ENCODE measurements at regions not wholly inside any gene's neighbourhood (a gene's known extent, or its start where the extent isn't known, plus 50 kb on each side); places are given as distances from the start of the nearest gene placed in this dataset.

DNA sequence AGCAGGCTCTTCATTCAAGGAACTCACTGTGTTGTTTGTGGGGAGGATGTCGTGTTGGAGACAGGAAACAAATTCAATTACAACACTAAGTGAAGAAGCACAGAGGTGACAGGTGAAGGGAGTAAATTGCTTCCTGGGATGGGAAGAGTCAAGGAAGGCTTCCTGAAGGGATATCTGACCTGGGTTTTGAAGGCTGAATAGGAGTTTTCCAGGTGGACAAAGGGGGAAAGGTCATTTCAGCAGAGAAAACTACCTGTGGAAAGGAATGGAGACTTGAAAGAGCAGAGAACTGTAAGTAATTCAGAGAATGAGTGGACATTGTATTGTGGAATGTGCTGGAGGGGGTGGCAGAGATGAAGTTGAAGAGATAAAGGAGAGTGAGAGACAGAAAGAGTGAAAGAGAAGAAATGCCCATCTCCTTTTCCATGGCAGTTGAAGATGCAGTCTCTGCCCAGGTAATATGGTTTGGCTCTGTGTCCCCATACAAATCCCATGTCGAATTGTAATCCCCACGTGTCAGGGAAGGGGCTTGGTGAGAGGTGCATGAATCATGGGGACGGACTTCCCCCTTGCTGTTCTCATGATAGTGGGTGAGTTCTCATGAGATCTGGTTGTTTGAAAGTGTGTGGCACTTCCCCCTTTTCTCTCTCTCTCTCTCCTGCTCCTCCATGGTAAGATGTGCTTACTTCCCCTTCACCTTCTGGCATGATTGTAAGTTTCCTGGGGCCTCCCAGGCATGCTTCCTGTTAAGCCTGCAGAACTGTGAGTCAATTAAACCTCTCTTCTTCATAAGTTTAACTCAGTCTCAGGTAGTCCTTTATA lies 205.7 kb upstream of the BCOR start:
- no peak for DNase-seq

DNA sequence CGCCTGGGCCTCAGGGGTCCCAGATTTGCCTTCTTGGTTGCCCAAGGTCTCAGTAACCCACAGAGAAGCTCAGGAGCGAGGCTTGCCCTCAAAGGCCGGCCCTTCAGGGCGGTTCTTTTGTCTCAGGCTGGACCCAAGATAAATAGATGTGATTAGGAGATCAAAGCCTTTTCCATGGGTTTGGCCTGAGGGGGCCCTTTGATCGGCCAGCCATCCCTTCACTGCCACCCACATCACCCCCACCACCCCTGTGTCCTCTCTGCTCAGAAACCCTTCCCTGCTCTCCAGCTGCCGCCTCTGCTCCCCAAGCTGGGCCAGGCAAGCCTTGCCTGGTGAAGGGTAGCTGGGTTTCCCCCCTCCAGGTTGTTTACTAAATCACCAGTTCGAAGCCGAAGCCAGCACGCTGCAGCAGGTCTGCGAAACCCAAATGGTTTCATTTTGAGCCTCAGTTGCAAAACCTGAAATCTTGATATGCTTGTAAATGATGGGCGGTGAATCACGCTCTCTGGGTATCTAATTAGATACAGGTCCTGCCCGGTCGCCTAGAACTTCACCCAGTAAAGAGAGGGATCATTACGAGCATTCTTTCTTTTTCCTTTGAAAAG lies 202.6 kb upstream of the BCOR start:
- no peak for DNase-seq

DNA sequence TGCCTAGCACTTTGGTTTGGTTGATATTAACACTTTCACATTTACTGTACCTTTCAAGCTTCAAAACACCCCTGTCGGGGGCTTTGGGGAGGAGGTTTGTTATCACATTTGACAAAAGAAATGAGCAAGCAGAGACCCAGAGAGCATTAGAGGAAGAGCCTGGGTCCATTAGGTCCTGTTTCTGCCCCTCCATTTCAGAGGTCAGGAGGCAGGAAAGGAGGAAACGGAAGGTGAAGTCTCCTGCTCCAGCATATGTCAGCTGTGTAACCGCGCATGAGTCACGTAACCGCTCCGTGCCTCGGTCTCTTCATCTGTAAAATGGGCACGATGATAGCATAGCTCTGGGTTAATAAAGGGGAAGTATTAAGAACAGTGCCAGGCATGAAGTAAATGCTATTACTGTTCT lies 201.9 kb upstream of the BCOR start:
- no peak for DNase-seq

DNA sequence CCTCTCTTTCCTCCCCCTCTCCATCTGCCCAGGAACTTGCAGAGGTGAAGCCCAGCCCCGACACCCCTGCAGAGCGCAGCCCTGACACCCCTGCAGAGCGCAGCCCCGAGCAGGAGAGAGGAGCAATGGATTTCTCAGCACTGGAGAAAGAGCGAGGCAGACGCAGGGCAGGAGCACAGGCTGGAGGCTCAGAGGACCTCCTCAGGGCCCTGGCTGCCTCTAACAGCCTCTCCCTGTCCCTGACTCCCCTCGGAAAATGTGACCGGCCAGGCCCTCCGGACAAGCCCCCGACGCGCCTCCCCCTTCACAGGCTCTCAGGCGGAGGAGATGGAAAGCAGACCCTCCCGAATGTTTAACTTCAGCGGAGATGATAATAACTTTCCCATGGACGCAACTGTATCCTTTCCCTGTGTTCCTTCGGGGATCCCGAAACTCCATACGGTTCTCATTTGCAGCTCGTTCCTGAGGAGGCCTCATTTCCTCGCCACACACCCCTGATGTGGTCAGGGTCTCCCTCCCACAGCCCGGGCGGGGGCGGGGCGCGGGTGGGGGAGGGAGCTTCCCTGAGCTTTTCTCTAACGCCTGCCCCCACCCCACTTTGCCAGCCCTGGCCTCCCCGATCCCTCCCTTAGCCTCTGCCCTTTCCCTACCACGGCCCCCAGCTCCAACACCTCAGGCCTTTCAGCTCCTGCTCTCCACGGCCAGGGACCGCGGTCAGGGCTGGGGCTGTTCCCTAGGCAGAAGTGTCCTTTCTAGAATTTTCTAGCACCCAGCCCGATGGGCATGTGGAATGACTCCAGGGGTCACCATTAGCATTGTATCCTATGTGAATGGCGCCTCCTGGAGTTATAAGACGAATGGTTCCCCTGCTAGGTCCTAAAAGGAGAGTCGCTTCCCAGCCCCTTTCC lies 201.1 kb upstream of the BCOR start:
- DNase-seq: no peak

DNA sequence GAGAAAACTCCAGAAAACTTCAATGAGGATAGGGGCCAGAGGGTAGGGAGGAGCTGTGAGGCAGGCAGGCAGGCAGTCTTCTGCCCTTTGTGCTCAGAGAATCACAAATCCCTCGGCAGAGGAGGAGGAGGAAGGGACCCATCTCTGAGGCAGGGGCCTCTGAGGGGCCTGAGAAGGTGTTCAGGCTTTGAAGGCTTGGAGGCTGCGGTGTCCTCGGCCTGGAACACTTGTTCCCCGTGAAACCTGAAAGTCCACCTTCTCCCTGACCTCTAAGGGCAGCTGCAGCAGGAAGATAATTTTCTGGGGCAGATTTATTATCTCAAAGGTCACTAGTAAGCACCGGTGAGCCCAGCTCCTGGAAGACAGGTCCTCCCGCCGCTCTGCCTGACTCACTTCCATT lies 200.3 kb upstream of the BCOR start:
- no peak for DNase-seq

DNA sequence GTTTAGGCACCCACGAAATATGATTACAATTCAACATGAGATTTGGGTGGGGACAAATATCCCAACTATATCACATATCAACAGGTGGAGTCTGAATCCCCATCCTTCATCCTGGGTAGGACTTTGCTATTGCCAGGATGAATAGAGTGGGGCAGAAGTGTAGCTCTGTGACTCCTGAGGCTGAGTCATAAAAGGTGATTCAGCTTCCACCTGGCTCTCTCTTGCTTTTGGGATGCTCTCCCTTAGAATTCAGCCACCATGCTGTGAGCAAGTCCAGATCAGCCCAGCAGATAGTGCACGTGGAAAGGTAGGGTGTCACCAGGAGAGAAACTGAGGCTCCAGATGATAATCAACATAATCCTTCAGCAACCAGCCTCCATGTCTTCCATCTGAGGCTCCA lies 193.8 kb upstream of the BCOR start:
- DNase-seq: no peak

DNA sequence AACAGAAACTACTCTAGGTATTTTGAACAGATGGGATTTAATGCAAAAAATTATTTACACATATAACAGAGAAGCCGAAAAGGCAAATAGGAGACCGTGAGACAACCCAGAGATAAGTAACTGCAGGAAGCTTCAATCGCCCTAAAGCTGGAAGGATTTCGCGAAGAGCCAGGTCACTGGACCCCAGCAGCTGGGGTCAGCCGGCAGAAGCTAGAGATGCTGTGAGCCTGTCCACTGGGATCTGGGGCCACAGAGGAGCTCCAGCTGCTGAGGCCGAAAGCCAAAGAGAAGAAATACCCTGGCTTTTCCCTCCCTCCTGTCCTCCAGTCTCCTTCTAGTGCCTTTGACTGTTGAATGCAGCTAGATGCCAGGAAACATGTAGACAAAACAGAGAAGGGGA lies 192.8 kb upstream of the BCOR start:
- no peak for DNase-seq

DNA sequence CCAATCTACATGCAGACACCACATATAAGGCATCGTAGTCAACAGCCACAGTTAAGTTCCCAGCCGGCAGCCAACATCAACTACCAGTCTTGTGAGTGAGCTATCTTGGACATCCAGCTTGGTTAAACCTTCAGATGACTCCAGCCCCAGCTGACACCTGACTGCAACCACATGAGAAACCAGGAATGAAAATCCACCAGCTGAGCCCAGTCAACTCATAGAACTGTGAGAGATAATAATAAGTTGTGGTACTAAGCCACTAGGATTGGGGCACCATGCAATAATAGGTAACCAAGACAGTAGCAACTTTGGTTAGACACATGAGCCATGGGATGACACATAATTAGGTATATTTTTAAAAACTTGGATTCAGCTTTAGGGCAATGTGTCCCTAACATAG lies 188.1 kb upstream of the BCOR start:
- no peak for DNase-seq

DNA sequence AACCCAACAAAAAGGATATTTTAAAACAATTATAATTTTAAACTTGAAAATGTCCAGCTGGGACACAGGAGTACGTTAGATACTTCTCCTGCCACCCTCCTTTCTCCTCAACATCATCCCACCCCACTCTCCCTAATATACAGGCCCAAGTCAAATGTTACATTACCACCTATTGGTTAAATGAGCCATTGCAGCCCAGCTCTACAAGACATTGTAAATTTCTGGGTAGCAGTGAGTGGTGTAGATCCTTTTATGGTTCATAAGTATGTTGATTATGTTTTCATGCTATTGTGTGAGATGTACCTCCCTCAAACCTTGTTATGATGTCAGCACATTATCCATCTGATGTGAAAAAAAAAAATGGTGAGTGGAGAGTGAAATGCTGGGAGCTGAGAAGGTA lies 187.1 kb upstream of the BCOR start:
- DNase-seq: no peak

DNA sequence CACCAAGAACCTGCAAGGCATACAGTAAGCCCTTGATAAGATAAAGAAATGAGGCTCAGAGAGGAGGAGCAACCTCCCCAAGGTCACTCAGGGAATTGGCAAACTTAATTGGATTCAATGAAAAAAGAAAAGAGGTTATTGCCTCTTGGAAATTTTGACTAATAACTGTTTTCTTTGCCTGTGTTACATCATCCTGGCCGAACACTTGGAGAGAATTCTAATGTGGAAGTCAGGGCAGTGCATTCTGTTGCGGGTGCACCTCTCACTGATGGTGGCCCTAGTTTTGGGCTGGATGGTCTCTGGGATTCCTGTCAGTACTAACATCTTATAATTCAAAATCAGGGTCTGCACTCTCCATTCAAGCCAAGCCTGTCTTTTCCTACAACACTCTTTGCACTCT lies 186.2 kb upstream of the BCOR start:
- no peak for DNase-seq

DNA sequence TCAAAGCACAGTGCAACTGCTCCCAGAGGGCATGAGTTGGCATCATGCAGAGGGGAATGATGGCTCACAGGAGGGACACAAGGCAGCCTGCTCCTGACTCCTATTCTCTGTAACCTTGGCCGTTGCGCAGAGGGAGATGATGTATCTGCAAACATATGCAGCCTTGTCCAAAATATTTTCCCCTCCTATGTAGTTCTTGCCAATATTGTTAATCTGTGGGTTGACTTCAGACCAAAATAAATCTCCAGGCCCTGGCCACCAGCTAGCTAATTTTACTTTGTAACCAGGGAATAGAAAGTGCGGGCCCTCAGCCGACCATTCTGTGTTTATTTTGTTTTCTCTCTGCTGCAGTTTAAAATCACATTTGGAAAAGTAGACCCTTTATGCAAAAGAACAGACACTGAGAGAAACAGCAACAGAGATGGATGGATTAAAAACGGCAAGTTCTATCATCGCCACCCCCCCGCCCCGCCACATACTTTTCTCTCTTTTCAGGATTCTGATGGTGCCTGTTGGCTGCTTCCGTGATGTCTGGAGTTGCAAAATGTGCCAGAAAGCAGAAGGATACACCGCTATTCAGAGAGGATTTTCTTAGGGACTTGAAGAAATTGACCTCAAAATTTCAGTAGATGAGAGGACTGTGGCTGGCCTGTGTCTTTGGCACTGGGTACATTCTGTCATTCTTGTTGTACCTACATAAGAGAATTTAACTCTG lies 185.3 kb upstream of the BCOR start:
- no peak for DNase-seq

DNA sequence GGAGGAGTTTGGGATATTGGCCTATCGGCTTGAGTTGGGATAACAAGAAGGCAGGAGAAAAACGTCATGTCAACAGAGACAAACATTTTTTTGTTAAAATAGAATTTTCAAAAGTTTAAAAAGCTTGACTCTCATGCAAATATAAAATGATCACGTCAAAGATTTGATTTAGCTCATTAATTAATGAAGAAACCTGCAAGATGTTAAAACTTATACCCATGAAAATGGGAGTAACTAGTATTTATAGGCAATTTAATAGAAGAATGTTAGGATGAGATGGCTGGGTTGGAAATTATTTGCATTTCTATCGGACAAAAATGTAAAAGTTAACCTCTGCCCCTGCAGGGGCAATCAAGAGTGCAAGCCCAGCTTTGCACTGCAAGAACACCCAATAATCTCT lies 184.6 kb upstream of the BCOR start:
- no peak for DNase-seq

DNA sequence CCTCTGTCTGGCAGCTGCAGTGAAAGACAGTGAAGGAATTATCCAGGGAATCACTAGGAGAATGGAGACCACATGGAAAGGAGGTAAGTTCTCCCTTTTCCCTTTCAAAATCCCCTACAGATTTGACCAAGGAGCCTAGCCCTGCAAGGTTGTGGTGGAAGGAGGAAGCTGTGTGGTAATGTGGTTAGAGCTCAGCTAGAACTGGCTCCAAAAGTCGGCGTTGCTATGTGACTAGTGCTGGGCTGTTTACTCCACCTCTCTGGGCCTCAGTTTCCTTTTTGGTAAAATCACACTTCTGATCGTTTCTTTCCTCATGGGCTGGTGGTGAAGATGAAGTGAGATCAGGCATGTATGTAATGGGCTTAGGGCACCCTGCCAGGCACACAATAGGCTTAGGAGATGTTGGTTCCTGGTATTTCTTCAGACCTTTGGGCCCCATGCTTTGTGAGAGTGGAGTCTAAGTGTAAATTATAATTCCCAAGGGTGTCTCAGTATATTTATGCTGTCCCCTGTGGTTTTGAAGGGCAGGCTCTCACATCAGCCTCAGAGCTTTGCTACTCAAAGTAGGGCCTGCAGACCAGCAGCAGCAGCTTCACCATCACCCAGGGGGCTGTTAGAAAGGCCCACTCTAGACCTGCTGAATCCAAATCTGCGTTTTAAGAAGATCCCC lies 183.7 kb upstream of the BCOR start:
- DNase-seq: no peak

DNA sequence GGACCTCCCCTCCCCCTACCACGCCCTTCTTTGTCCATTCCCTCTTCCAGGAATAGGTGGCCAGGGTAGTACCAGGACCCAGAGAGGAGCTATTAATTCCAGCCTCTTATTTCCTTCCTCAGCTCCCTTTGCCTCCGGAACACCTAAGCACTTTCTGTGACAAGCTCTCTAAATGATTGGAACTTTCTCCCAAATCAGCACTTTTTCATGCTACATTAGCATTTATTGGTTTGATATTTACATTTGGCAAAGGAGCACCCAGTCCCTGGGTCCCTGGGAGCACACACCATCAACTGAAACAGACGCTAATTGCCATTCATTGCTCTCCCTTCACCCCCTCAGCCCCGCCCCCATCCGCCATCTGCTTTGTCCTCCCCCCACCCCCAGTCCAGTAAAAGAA lies 182.0 kb upstream of the BCOR start:
- DNase-seq: no peak

DNA sequence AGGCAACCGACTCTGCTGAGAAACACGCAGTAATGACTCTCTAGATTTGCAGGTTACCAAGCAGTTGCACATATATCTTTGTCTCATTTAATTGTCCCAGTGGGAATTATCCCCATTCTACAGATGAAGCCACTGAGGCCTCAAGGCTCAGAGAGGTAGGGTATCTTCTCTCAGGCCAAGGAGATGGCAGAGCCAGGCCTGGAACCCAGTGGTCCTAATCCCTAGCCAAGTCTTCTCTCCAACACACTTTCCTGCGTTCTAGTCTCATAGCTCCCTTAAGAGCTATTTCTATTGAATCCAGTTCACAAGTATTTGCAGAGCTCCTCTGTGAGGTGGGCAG lies 181.3 kb upstream of the BCOR start:
- no peak for DNase-seq

DNA sequence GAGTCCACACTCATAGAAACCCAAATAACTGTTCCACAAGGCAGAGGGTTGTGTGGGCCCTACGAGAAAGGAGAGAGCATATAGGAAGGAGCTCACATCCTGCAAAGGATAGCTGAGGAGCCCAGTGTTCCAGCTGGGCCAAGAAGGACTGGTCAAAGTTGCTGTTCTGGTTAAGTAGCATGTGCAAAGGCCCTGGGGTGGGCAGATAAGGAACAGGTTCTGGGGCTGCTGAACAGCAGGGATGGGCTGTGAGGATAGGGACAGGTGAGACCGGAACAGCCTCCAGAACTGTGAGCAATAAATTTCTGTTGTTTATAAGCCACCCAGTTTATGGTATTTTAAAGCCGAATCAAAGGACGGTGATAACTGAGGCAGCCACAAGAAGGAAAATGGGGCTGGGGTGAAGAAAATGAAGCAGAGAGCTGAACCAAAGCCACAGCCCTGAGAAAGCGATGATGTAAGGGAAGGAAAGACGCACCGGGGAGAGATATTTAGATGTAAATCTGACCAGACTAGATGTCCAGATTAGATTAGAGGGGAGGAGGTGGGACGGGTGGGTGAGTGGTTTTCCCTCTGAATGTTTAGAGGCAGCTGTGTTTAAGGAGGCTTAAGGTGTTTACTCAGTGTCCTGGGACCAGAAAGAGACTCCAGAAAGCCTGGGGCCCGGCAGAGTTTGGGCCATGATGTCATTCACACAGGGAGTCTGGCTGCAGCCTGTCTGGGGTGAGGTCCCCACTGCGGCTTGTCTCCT lies 180.8 kb upstream of the BCOR start:
- DNase-seq: no peak

DNA sequence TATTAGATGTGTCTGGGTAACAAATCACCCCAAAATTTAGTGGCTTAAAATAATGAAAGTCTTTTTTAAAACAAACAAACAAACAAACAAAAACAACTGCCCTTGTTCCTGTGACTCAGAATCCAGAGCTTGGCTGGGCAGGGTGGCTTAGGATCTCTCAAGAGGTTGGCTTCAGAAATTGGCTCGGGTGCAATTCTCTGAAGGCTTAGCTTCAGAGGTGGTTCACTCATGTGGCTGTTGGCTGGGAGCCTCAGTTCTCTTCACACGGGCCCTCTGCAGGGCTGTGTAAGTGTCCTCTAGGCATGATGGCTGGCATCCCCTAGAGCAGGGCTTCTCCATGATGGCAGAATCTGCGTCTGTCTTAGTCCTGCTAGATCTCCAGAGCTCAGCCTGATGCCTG lies 179.9 kb upstream of the BCOR start:
- no peak for DNase-seq

DNA sequence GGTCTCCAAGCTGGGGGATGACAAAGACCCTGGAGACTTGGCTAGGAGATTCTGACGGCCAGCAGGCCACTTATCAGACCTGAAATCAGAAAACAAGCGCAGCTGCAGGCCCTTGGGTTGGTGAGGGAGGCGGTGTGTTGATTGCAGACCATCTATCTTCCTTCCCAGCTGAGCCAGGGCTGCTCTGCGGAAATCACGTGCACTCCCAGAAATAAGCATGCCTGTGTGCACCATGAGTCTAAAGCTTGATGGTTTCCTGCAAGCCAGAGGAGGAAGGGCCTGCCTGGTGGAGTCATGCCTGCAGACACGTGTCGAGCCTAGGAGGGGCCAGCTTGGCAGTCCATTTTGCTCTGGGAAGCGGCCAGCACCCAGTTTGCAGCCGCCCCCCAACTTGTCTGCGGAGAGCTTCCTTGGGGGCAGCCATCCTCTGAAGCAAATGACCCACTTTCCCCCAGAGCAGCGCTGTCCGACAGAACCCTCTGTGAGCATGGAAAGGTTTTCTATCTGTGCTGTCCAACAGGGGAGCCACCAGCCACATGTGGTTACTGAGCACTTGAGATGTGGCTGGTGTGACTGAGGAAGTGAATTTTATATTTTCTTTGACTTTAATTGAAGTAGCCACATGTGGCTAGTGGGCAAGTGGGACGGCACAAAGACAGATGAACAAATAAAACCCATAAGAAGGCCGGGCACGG lies 175.7 kb upstream of the BCOR start:
- no peak for DNase-seq

DNA sequence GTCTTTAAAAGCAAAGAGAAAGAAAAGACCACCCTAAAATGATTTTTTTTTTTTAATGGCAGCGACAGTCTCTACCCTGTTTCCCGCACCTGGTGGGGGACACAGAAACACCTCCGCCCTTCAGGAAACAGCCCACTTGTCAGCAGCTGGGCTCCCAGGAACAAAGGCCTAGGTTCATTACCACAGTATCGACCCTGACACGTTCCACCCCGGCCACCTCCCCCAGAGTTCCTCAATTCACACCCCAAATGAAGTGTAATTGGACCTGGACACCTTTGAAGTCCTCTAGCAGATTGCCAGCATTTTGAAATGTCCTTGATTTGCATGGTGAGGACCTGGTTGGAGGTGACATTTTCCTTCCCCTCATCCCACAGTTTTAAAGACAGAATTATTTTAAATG lies 175.0 kb upstream of the BCOR start:
- DNase-seq: no peak

DNA sequence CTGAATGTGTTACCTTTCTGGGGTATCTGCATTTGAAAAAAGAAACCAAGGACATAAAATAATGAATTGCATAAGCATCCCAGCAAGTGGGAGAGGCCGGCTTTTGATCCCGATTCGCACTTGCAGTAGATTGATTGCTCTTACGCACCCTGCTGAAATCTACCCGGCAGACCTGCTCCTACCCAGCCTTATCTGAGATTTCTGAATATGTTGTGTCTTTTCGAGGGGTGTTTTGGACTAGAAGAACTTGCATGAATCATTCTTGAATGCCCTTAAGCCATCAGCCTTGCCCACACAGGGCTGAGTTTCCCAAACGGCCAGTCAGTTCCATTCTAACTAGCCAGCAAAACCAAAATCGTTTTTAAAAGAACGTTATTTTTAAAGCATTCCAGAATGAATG lies 174.4 kb upstream of the BCOR start:
- DNase-seq: no peak

DNA sequence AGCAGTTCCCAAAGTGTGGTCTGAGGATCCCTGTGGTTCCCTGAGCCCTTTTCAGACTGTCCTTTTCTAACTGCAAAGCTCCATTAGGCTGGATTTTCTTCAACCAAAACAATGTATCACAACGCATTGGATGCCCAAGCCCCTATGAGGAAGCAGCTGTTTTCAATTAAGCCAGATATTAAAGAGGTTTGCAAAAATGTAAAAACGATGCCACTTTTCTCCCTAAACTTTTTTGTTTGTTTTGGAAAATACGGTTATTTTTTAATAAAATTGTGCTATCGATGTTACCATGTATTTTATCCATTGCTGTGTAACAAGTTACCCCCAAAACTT lies 170.4 kb upstream of the BCOR start:
- no peak for DNase-seq

Measured in NCI-H2029 treated with DMSO at 0.1 percent for 48 hours (cell line).